ENCODE measurements at regions not wholly inside any gene's neighbourhood (a gene's known extent, or its start where the extent isn't known, plus 50 kb on each side); places are given as distances from the start of the nearest gene placed in this dataset.

- no peak overlapping the region for H2BK15ac ChIP-seq (ENCODE audit: low read length)
- no peak overlapping the region; a peak in 1 of 7 replicates for H3K9ac ChIP-seq (replicated peaks in 1 of 4; ENCODE audit: extremely low read depth in 1 of 4, low read depth in 3 of 4, low read length in 3 of 4)
- no peak overlapping the region for H3K18ac ChIP-seq (ENCODE audit: extremely low read depth, low read length)
- H4K91ac ChIP-seq (replicated peaks; ENCODE audit: insufficient read length, low read length): no peak overlapping the region
- H3K9me3 ChIP-seq (ENCODE audit: insufficient read depth in 2 of 2, low read depth in 1 of 2, low read length in 1 of 2): no peaks in the 10 kb centered on the region
- peaks cover 0 to 4% of the 10 kb centered on the region in 2 experiments for H4K20me1 ChIP-seq (replicated peaks in 1 of 2; ENCODE audit: control insufficient read depth in 1 of 2, insufficient read depth in 2 of 2, low read length in 2 of 2)
- WGBS, 2 experiments (ENCODE audit: extremely low coverage in 1 of 2, insufficient coverage in 1 of 2, insufficient read length in 1 of 2, insufficient replicate concordance in 2 of 2, low coverage in 1 of 2, low lambda C conversion rate in 2 of 2, missing lambda C conversion rate in 1 of 2): 88% methylated on average over 18 of the region's 21 CpGs; no CpG with 5 or more reads in 1 of the 2 experiments
- no peak overlapping the region for H3K56ac ChIP-seq (replicated peaks; ENCODE audit: insufficient read length, low read depth, low read length)
- H3K27me3 ChIP-seq (replicated peaks in 1 of 4; ENCODE audit: control insufficient read depth in 3 of 4, extremely low read depth in 1 of 4, insufficient read depth in 3 of 4, low read length in 3 of 4): no peaks in the 10 kb centered on the region
- H3K14ac ChIP-seq (ENCODE audit: insufficient read length): no peak overlapping the region
- ChIA-PET POLR2A (ENCODE audit: partially characterized antibody) (no interaction called here), CTCF (ENCODE audit: partially characterized antibody) (interaction anchor here (1.1 kb wide), 2 partner anchors 11 to 33 kb away, joined by 3 read pairs; no protein-coding TSS in a partner anchor)
- H4K8ac ChIP-seq (ENCODE audit: extremely low read depth, insufficient read depth, low read length): no peak overlapping the region
- H3K4me1 ChIP-seq (replicated peaks in 1 of 4; ENCODE audit: control insufficient read depth in 3 of 4, insufficient read depth in 4 of 4, low read length in 3 of 4): no peaks in the 10 kb centered on the region
- no peak overlapping the region for H2BK20ac ChIP-seq (ENCODE audit: low read length)
- TF ChIP-seq JUN (IDR thresholded peaks at IDR 0.05; ENCODE audit: low read depth, low read length) (no peak), RAD21 (IDR thresholded peaks at IDR 0.05 in 1 of 2, conservative IDR thresholded peaks at IDR 0.05 in 1 of 2; ENCODE audit: low read depth in 2 of 2, low read length in 2 of 2) (no peak), GABPA (IDR thresholded peaks at IDR 0.05; ENCODE audit: borderline replicate concordance, insufficient read depth, low read length) (no peak), FOSL1 (IDR thresholded peaks at IDR 0.05; ENCODE audit: insufficient read depth, low read depth, low read length) (no peak), EZH2 (IDR thresholded peaks at IDR 0.05; ENCODE audit: low read depth, low read length, severe bottlenecking) (no peak), SP2 (IDR thresholded peaks at IDR 0.05; ENCODE audit: low read length) (no peak), NRF1 (IDR thresholded peaks at IDR 0.05; ENCODE audit: low read depth, low read length) (no peak), POU5F1 (IDR thresholded peaks at IDR 0.05; ENCODE audit: low read depth, low read length) (no peak), MAFK (IDR thresholded peaks at IDR 0.05; ENCODE audit: low read depth, low read length) (no peak), CBX5 (IDR thresholded peaks at IDR 0.05; ENCODE audit: low read depth, low read length) (no peak), BACH1 (IDR thresholded peaks at IDR 0.05; ENCODE audit: low read length) (no peak)
- no peak overlapping the region for H4K5ac ChIP-seq (ENCODE audit: insufficient read length, low read depth, low read length)
- H2AK5ac ChIP-seq (ENCODE audit: low read depth, low read length): no peak overlapping the region
- no peaks in the 10 kb centered on the region for H3K79me1 ChIP-seq (ENCODE audit: low read depth, low read length)
- no peak overlapping the region for H3K23ac ChIP-seq (ENCODE audit: insufficient read length)
- no peaks in the 10 kb centered on the region for H3K36me3 ChIP-seq (ENCODE audit: control insufficient read depth in 2 of 4, insufficient read depth in 4 of 4, low read length in 3 of 4)
- no peak for DNase-seq (ENCODE audit: low read depth in 1 of 2, low spot score in 2 of 2)
- H3K4me2 ChIP-seq (ENCODE audit: insufficient read depth in 1 of 2, low read depth in 2 of 2, low read length in 2 of 2): no peak overlapping the region
- H3K23me2 ChIP-seq (ENCODE audit: low read depth, low read length): no peaks in the 10 kb centered on the region
- no peak overlapping the region for H2BK120ac ChIP-seq (replicated peaks; ENCODE audit: low read depth, low read length)
- no peak for FAIRE-seq
- no peak overlapping the region for H3K4ac ChIP-seq (replicated peaks; ENCODE audit: insufficient read length, low read depth, low read length)
- H3K27ac ChIP-seq (ENCODE audit: low read depth, low read length): no peak overlapping the region
- H2BK12ac ChIP-seq (ENCODE audit: low read depth, low read length): no peak overlapping the region
- no peak overlapping the region for H3K4me3 ChIP-seq (ENCODE audit: extremely low read depth in 1 of 4, insufficient read depth in 2 of 4, low read depth in 3 of 4, low read length in 4 of 4)
- no peaks in the 10 kb centered on the region for H3K79me2 ChIP-seq (ENCODE audit: control insufficient read depth in 1 of 2, insufficient read depth in 2 of 2, low read length in 2 of 2)
- no peak overlapping the region for H2BK5ac ChIP-seq (ENCODE audit: low read depth, low read length)
- H2AFZ ChIP-seq (ENCODE audit: low read length): no peak overlapping the region
These were observed 400.2 kb upstream of the MYT1L start for GRCh38 chr2:2731101-2731815.

Data from H1 (cell line).